Immature natural killer cell (primary cell): ENCODE measurements at regions not wholly inside any gene's neighbourhood (a gene's known extent, or its start where the extent isn't known, plus 50 kb on each side); places are given as distances from the start of the nearest gene placed in this dataset.
A peak's percentile ranks its signal among the peaks of the same experiment; 100 is the strongest.

Experiments used
- DNase-seq, 3 donors: peaks; one replicate each; pipeline ENCODE4 v3.0.0; 2022; ENCODE audit warnings: mixed read lengths in 1 of 3
- H3K27ac Mint-ChIP-seq, 6 donors: one replicate each; pipeline ENCODE4 v1.8.0; 2020; ENCODE audit warnings: mixed read lengths in 6 of 6, mild to moderate bottlenecking in 5 of 6, inconsistent platforms in 4 of 6, moderate library complexity in 3 of 6
- H3K27me3 Mint-ChIP-seq, 3 donors: one replicate each; pipeline ENCODE4 v1.8.0; 2020 to 2021; ENCODE audit warnings: low read depth in 3 of 3, mild to moderate bottlenecking in 3 of 3, mixed read lengths in 3 of 3, moderate library complexity in 3 of 3, inconsistent platforms in 1 of 3
- H3K36me3 Mint-ChIP-seq, 3 donors: one replicate each; pipeline ENCODE4 v1.8.0; 2020; ENCODE audit warnings: mixed read lengths in 3 of 3, inconsistent platforms in 2 of 3, mild to moderate bottlenecking in 2 of 3
- H3K4me1 Mint-ChIP-seq, 2 donors: one replicate each; pipeline ENCODE4 v1.8.0; 2020; ENCODE audit warnings: inconsistent platforms in 2 of 2, mild to moderate bottlenecking in 2 of 2, mixed read lengths in 2 of 2, moderate library complexity in 1 of 2
- H3K4me3 Mint-ChIP-seq, 5 donors: one replicate each; pipeline ENCODE4 v1.8.0; 2020; ENCODE audit warnings: mild to moderate bottlenecking in 5 of 5, mixed read lengths in 5 of 5, inconsistent platforms in 3 of 5, moderate library complexity in 3 of 5
- H3K9me3 Mint-ChIP-seq, 6 donors: one replicate each; pipeline ENCODE4 v1.8.0; 2020; ENCODE audit warnings: mild to moderate bottlenecking in 6 of 6, mixed read lengths in 6 of 6, inconsistent platforms in 4 of 6, moderate library complexity in 3 of 6

DNA sequence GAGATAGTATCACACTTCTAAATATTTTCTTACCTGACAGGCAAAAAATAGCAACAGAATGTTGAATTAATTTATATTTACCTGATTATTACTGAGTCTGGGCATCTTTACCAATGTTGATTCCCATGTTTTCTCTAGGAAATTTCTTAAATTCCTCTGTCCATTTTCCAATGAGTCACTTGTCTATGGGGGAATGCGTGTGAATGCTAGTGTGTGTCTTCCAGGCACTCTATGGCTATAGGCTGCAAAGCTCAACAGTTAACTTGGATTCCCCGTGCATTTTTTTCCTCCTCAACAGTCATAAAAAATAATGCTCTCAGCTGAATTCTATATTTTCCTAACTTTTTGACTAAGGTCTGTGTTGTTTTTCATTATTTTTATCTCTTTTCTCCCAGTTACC lies 1385.8 kb upstream of the FLRT2 start:
- no peak overlapping the region for H3K4me3 Mint-ChIP-seq
- no peaks in the 10 kb centered on the region for H3K36me3 Mint-ChIP-seq
- no peak for DNase-seq
- H3K27me3 Mint-ChIP-seq: peaks cover 0 to 3% (median 1%) of the 10 kb centered on the region in 3 donors
- H3K27ac Mint-ChIP-seq: no peak overlapping the region
- no peaks in the 10 kb centered on the region for H3K4me1 Mint-ChIP-seq
- H3K9me3 Mint-ChIP-seq: peaks cover 0 to 4% (median 1%) of the 10 kb centered on the region in 6 donors

DNA sequence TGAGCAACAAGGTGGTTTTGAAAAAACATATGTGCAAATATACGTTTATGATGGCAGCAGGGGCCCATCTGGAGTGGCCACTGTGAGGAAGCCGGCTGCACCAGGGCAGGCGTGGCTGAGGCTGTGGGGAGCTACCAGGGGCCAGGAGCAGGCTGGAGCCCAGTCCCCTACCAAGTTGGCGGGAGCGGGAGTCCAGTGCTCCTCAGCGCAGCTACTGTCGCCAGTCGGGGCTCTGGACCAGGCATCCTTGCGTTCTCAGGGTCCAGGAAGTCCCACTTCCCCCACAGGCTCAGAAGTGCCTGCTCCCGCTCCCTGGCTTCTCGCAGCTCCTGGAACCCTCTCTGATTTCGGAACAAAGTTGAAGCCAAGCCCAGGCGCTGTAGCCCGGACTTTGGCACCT lies 1377.5 kb upstream of the FLRT2 start:
- H3K27me3 Mint-ChIP-seq: peaks cover 0 to 2% (median 0%) of the 10 kb centered on the region in 3 donors
- peaks cover 0 to 3% (median 0%) of the 10 kb centered on the region in 3 donors for H3K36me3 Mint-ChIP-seq
- no peaks in the 10 kb centered on the region for H3K4me1 Mint-ChIP-seq
- H3K27ac Mint-ChIP-seq: no peak overlapping the region
- no peak for DNase-seq
- no peak overlapping the region for H3K4me3 Mint-ChIP-seq
- H3K9me3 Mint-ChIP-seq: peaks cover 0 to 6% (median 2%) of the 10 kb centered on the region in 6 donors

DNA sequence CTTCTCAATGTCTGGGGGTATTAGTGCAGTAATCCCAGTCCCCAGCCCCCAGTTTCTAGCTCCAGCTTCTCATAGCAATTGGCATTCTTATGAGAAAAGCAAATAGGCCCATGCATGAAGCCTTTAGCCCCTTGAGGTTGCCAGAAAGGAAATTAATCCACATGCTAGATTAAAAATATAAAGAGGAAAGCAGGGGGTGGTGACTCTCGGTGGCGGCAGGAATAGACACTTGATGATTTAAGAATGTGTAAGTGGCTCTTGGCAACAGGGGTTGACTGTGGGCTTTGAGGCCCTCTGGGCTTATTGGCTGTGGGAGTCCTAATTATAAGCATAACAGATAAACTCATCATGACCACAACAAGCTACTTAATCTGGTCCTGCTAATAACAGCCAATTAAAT lies 1367.3 kb upstream of the FLRT2 start:
- no peak overlapping the region for H3K4me3 Mint-ChIP-seq
- H3K27me3 Mint-ChIP-seq: peaks cover 0 to 5% (median 3%) of the 10 kb centered on the region in 3 donors
- H3K27ac Mint-ChIP-seq: no peak overlapping the region
- no peak for DNase-seq
- peaks cover 0 to 4% (median under 1%) of the 10 kb centered on the region in 6 donors for H3K9me3 Mint-ChIP-seq
- no peaks in the 10 kb centered on the region for H3K4me1 Mint-ChIP-seq
- H3K36me3 Mint-ChIP-seq: no peaks in the 10 kb centered on the region

GRCh38 chr14:84167026-84167425 lies 1362.9 kb upstream of the FLRT2 start:
- H3K4me1 Mint-ChIP-seq: no peaks in the 10 kb centered on the region
- peaks cover 0 to 7% (median 2%) of the 10 kb centered on the region in 6 donors for H3K9me3 Mint-ChIP-seq
- DNase-seq: no peak
- H3K4me3 Mint-ChIP-seq: no peak overlapping the region
- H3K27me3 Mint-ChIP-seq: peaks cover 0 to 2% (median 0%) of the 10 kb centered on the region in 3 donors
- no peak overlapping the region for H3K27ac Mint-ChIP-seq
- no peaks in the 10 kb centered on the region for H3K36me3 Mint-ChIP-seq

GRCh38 chr14:84180336-84180735 lies 1349.6 kb upstream of the FLRT2 start:
- Mint-ChIP-seq H3K36me3 (no peaks in the 10 kb centered on the region), H3K4me3 (no peak overlapping the region), H3K27me3 (peaks cover 0 to 7% (median 0%) of the 10 kb centered on the region in 3 donors), H3K9me3 (peaks cover 0 to 14% (median 1%) of the 10 kb centered on the region in 6 donors), H3K27ac (no peak overlapping the region), H3K4me1 (peaks cover 11% of the 10 kb centered on the region in 2 donors)
- no peak for DNase-seq

DNA sequence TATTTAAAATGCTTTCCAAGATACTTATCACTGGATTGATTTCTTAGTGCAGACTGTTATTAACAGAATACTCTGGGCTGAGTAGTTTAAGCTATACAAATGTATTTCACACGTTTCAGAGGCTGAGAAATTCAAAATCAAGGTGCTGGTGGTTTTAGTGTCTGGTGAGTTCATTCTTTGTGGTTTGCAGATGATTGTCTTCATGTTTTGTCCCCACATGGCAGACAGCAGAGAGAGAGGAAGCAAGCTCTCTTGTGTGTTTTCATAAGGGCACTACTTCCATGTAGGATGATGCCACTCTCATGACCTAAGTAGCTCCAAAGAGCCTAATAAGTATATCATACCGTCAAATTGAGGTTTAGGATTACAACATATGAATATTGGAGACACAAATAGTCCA lies 1348.9 kb upstream of the FLRT2 start:
- H3K4me3 Mint-ChIP-seq: no peak overlapping the region
- peaks cover 11% of the 10 kb centered on the region in 2 donors for H3K4me1 Mint-ChIP-seq
- H3K27me3 Mint-ChIP-seq: peaks cover 0 to 7% (median 0%) of the 10 kb centered on the region in 3 donors
- no peaks in the 10 kb centered on the region for H3K36me3 Mint-ChIP-seq
- peaks cover 0 to 15% (median under 1%) of the 10 kb centered on the region in 6 donors for H3K9me3 Mint-ChIP-seq
- H3K27ac Mint-ChIP-seq: no peak overlapping the region
- DNase-seq: peak in 1 of 3 donors; percentile 20

DNA sequence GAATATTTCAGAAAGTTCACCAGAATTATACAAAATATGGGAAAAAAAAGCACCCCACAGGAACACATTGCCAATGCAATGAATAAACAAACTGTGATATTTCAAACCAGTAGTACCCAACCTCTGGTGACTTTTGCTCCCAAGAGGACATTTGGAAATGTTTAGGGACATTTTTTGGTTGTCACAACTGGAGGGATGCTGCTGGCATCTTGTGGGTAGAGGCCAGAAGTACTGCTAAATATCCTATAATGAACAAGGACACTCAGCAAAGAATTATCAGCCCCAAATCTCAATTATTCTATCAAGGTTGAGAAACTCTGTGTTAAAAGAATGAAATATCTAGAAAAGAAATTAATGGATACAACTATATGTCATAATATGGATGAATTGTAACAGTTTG lies 1334.4 kb upstream of the FLRT2 start:
- Mint-ChIP-seq H3K4me3 (no peak overlapping the region), H3K27me3 (no peaks in the 10 kb centered on the region), H3K4me1 (no peaks in the 10 kb centered on the region), H3K9me3 (peaks cover 0 to 16% (median 3%) of the 10 kb centered on the region in 6 donors), H3K36me3 (no peaks in the 10 kb centered on the region), H3K27ac (no peak overlapping the region)
- no peak for DNase-seq

DNA sequence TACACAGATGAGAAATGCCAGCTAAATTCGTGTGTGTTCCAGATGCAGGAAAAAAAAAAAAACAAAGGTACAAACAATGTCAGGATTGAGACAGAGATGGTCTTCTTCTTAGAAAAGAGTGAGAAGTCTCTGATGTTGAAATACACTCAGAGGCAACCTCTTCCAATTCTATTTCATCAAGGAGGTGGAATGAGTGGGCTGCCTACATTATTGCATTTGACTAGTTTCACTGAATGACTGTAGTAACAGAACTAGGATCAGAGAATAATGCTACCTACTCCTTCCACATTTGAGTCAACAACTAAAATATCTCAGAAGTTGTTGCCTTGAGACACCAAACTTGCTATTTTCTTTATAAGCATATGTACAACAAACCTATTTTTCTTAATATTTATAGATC lies 1332.2 kb upstream of the FLRT2 start:
- DNase-seq: no peak
- Mint-ChIP-seq H3K27ac (no peak overlapping the region), H3K4me3 (no peak overlapping the region), H3K9me3 (peaks cover 0 to 16% (median 3%) of the 10 kb centered on the region in 6 donors), H3K36me3 (no peaks in the 10 kb centered on the region), H3K4me1 (no peaks in the 10 kb centered on the region), H3K27me3 (no peaks in the 10 kb centered on the region)

DNA sequence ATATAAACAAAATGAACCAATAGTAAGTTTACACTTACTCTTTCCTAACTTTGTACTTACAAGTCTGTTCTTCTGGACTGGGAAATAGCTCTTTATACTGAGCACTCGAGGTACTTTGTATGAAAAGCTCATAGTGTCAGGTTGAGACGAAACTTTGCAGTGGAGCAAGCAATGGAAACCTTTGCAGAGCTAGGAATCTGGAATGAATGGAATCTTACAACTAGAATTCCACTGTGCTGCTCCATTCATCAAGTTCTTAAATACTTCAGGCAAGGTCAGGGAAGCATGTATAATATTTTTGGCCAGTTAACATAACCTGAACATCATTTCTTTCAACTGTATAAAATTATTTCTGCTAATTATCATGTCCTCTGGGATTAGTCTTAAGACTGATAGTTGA lies 1327.5 kb upstream of the FLRT2 start:
- no peak overlapping the region for H3K4me3 Mint-ChIP-seq
- no peaks in the 10 kb centered on the region for H3K27me3 Mint-ChIP-seq
- H3K4me1 Mint-ChIP-seq: no peaks in the 10 kb centered on the region
- no peak overlapping the region for H3K27ac Mint-ChIP-seq
- peaks cover 0 to 9% (median 0%) of the 10 kb centered on the region in 6 donors for H3K9me3 Mint-ChIP-seq
- no peaks in the 10 kb centered on the region for H3K36me3 Mint-ChIP-seq
- DNase-seq: no peak

- Mint-ChIP-seq H3K27ac (no peak overlapping the region), H3K9me3 (peaks cover 0 to 9% (median 0%) of the 10 kb centered on the region in 6 donors), H3K4me3 (no peak overlapping the region), H3K36me3 (no peaks in the 10 kb centered on the region), H3K27me3 (no peaks in the 10 kb centered on the region), H3K4me1 (no peaks in the 10 kb centered on the region)
- no peak for DNase-seq
These were observed 1326.0 kb upstream of the FLRT2 start for GRCh38 chr14:84203896-84204295.

GRCh38 chr14:84208451-84208850 lies 1321.5 kb upstream of the FLRT2 start:
- H3K27ac Mint-ChIP-seq: no peak overlapping the region
- H3K36me3 Mint-ChIP-seq: no peaks in the 10 kb centered on the region
- no peaks in the 10 kb centered on the region for H3K4me1 Mint-ChIP-seq
- DNase-seq: no peak
- no peak overlapping the region for H3K4me3 Mint-ChIP-seq
- no peaks in the 10 kb centered on the region for H3K27me3 Mint-ChIP-seq
- peaks cover 0 to 9% (median 2%) of the 10 kb centered on the region in 6 donors for H3K9me3 Mint-ChIP-seq

GRCh38 chr14:84209031-84209430 lies 1320.9 kb upstream of the FLRT2 start:
- Mint-ChIP-seq H3K36me3 (no peaks in the 10 kb centered on the region), H3K27ac (no peak overlapping the region), H3K9me3 (peaks cover 0 to 9% (median 2%) of the 10 kb centered on the region in 6 donors), H3K4me1 (no peaks in the 10 kb centered on the region), H3K27me3 (no peaks in the 10 kb centered on the region), H3K4me3 (no peak overlapping the region)
- no peak for DNase-seq

- peaks cover 0 to 17% (median 6%) of the 10 kb centered on the region in 6 donors for H3K9me3 Mint-ChIP-seq
- H3K27me3 Mint-ChIP-seq: peaks cover 0 to 4% (median 2%) of the 10 kb centered on the region in 3 donors
- no peak overlapping the region for H3K27ac Mint-ChIP-seq
- no peak for DNase-seq
- no peaks in the 10 kb centered on the region for H3K4me1 Mint-ChIP-seq
- H3K36me3 Mint-ChIP-seq: peaks cover 0 to 4% (median 0%) of the 10 kb centered on the region in 3 donors
- no peak overlapping the region for H3K4me3 Mint-ChIP-seq
These were observed 1312.9 kb upstream of the FLRT2 start for GRCh38 chr14:84217066-84217465.

- H3K4me3 Mint-ChIP-seq: no peak overlapping the region
- H3K27me3 Mint-ChIP-seq: no peaks in the 10 kb centered on the region
- peaks cover 0 to 11% (median 2%) of the 10 kb centered on the region in 6 donors for H3K9me3 Mint-ChIP-seq
- H3K27ac Mint-ChIP-seq: no peak overlapping the region
- no peaks in the 10 kb centered on the region for H3K4me1 Mint-ChIP-seq
- no peaks in the 10 kb centered on the region for H3K36me3 Mint-ChIP-seq
- no peak for DNase-seq
These were observed 1304.7 kb upstream of the FLRT2 start for GRCh38 chr14:84225268-84225667.

GRCh38 chr14:84228702-84229101 lies 1301.2 kb upstream of the FLRT2 start:
- Mint-ChIP-seq H3K36me3 (no peaks in the 10 kb centered on the region), H3K27ac (no peak overlapping the region), H3K4me1 (no peaks in the 10 kb centered on the region), H3K4me3 (no peak overlapping the region), H3K27me3 (no peaks in the 10 kb centered on the region), H3K9me3 (peaks cover 0 to 8% (median 4%) of the 10 kb centered on the region in 6 donors)
- no peak for DNase-seq
